Endothelial cell of umbilical vein (primary cell): ENCODE measurements at regions not wholly inside any gene's neighbourhood (a gene's known extent, or its start where the extent isn't known, plus 50 kb on each side); places are given as distances from the start of the nearest gene placed in this dataset.

Experiments
- JUN ChIP-seq: IDR thresholded peaks from 2 replicates; pipeline ENCODE4 v1.6.1; 2011; ENCODE audit warnings: borderline replicate concordance, low read depth; ENCODE audit not compliant: insufficient read length, insufficient read depth
- POLR2A ChIP-seq: IDR thresholded peaks from 2 replicates; pipeline ENCODE4 v1.6.1; 2012; ENCODE audit warnings: low read depth, mild to moderate bottlenecking, control low read depth, low read length
- POLR2AphosphoS5 ChIP-seq: IDR thresholded peaks from 2 replicates; pipeline ENCODE4 v1.6.1; 2012; ENCODE audit warnings: low read depth, mild to moderate bottlenecking, control low read depth, low read length, moderate library complexity; ENCODE audit not compliant: insufficient read depth
- TF ChIP-seq, protein P1 (sequence below), 2 donors: IDR thresholded peaks; 1 replicate in 1 of 2; 2 replicates in 1 of 2; pipeline ENCODE4 v1.5.1; 2011; ENCODE audit warnings: low read length in 2 of 2, mild to moderate bottlenecking in 2 of 2, moderate library complexity in 2 of 2, control low read depth in 1 of 2, inconsistent platforms in 1 of 2, low read depth in 1 of 2; ENCODE audit not compliant: insufficient read depth in 1 of 2; ENCODE audit errors: extremely low read depth in 1 of 2

GRCh38 chr17:36742267-36743000 is 141.1 kb downstream of the MRM1 start:
- TF ChIP-seq POLR2A (no peak), POLR2AphosphoS5 (no peak), JUN (no peak)
- TF ChIP-seq, protein P1, sequence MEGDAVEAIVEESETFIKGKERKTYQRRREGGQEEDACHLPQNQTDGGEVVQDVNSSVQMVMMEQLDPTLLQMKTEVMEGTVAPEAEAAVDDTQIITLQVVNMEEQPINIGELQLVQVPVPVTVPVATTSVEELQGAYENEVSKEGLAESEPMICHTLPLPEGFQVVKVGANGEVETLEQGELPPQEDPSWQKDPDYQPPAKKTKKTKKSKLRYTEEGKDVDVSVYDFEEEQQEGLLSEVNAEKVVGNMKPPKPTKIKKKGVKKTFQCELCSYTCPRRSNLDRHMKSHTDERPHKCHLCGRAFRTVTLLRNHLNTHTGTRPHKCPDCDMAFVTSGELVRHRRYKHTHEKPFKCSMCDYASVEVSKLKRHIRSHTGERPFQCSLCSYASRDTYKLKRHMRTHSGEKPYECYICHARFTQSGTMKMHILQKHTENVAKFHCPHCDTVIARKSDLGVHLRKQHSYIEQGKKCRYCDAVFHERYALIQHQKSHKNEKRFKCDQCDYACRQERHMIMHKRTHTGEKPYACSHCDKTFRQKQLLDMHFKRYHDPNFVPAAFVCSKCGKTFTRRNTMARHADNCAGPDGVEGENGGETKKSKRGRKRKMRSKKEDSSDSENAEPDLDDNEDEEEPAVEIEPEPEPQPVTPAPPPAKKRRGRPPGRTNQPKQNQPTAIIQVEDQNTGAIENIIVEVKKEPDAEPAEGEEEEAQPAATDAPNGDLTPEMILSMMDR (IDR thresholded peaks at IDR 0.05; ENCODE audit: extremely low read depth in 1 of 2, insufficient read depth in 1 of 2, low read depth in 1 of 2, low read length in 2 of 2): no peak
